ENCODE measurements at regions not wholly inside any gene's neighbourhood (a gene's known extent, or its start where the extent isn't known, plus 50 kb on each side); places are given as distances from the start of the nearest gene placed in this dataset.
A peak's percentile ranks its signal among the peaks of the same experiment; 100 is the strongest.

DNA sequence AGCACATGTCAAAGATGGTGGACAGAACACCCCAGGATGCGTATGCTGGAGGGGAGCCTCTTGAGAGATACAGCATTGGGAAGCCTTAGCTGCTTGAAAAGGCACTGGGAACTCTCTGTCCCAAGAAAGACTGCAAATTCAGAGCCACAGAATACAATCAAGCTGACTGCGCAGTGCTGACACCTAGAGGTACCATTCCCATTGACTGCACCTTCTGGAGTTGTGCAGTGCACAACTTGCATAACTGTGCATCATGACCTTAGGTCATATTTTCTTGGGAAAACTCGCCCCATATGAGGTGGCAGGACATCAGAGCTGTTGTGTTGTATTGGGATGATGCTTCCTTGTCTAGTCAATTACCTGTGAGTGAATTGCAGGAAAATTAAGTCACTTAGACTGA, 646.5 kb upstream of the NOX3 start:
- TF ChIP-seq, protein P1, sequence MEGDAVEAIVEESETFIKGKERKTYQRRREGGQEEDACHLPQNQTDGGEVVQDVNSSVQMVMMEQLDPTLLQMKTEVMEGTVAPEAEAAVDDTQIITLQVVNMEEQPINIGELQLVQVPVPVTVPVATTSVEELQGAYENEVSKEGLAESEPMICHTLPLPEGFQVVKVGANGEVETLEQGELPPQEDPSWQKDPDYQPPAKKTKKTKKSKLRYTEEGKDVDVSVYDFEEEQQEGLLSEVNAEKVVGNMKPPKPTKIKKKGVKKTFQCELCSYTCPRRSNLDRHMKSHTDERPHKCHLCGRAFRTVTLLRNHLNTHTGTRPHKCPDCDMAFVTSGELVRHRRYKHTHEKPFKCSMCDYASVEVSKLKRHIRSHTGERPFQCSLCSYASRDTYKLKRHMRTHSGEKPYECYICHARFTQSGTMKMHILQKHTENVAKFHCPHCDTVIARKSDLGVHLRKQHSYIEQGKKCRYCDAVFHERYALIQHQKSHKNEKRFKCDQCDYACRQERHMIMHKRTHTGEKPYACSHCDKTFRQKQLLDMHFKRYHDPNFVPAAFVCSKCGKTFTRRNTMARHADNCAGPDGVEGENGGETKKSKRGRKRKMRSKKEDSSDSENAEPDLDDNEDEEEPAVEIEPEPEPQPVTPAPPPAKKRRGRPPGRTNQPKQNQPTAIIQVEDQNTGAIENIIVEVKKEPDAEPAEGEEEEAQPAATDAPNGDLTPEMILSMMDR (IDR thresholded peaks at IDR 0.05; ENCODE audit: low read depth, low read length, missing control alignments), result peak; percentile 45
- H3K27ac ChIP-seq, result no peak overlapping the region
- in situ Hi-C loops (cut with HindIII; ENCODE audit: low pct_ligation_motif_present, low sequenced_read_pairs), result no loop called here
- DNase-seq, result peak; percentile 8
- H3K36me3 ChIP-seq (replicated peaks), result no peaks in the 10 kb centered on the region
- H3K4me3 ChIP-seq (ENCODE audit: low read depth, low read length), result no peak overlapping the region
- H3K27me3 ChIP-seq (replicated peaks), result no peaks in the 10 kb centered on the region

DNA sequence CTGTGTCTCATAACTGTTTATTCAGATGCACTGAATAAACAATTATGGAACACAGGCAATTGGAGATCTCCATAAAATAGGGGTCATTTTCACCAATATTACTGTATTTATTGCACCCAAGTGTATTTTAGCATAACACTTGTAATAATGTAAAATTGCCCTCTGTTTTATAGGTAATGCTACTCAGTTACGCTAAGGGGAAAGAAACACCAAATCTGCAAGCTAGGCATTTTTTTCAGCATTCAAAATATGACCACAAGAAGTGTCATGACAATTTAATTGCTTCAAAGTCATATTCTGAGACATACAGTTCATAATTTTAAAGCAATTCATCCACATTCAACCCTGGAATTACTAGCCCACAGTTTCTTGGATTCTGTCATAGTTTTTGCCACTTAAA, 643.2 kb upstream of the NOX3 start:
- in situ Hi-C loops (cut with HindIII; ENCODE audit: low pct_ligation_motif_present, low sequenced_read_pairs), result no loop called here
- H3K36me3 ChIP-seq (replicated peaks), result no peaks in the 10 kb centered on the region
- no peak overlapping the region for H3K4me3 ChIP-seq (ENCODE audit: low read depth, low read length)
- TF ChIP-seq, protein P1 (IDR thresholded peaks at IDR 0.05; ENCODE audit: low read depth, low read length, missing control alignments), result no peak
- no peak overlapping the region for H3K27ac ChIP-seq
- H3K27me3 ChIP-seq (replicated peaks), result no peaks in the 10 kb centered on the region
- DNase-seq, result no peak

DNA sequence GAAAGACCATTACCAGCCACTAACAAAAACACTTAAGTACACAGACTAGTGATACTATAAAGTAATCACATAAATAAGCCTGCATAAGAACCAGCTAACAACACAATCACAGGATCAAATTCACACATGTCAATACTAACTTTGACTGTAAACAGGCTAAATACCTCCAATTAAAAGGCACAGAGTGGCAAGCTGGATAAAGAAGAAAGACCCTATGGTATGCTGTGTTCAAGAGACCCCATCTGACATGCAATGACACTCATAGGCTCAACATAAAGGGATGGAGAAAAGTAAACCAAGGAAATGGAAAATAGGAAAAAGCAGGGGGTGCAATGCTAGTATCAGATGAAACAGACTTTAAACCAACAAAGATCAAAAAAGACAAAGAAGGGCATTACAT, 631.8 kb upstream of the NOX3 start:
- in situ Hi-C loops (cut with HindIII; ENCODE audit: low pct_ligation_motif_present, low sequenced_read_pairs), result no loop called here
- TF ChIP-seq, protein P1 (IDR thresholded peaks at IDR 0.05; ENCODE audit: low read depth, low read length, missing control alignments), result no peak
- Histone ChIP-seq H3K36me3 (replicated peaks) (no peaks in the 10 kb centered on the region), H3K27ac (no peak overlapping the region), H3K4me3 (ENCODE audit: low read depth, low read length) (no peak overlapping the region), H3K27me3 (replicated peaks) (no peaks in the 10 kb centered on the region)
- DNase-seq, result no peak

DNA sequence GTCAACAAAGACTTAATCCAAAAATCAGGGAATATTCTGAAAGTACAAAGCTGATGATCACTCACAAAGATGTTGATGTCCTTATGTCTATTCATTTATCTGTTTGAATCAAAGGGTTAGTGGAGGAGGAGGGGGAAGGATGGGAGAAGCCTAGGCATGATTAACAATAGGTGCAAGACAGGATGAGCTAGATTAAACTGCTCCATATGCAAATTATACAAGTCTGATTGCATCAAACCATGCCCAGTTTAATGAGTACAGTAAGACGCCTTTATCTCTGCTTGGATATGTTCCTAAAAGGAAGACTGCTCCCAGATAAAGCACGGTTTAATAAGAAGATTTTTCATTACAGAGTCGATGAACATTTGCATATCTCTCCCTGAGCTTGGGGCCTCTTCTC, 626.4 kb upstream of the NOX3 start:
- no peaks in the 10 kb centered on the region for H3K27me3 ChIP-seq (replicated peaks)
- no peak overlapping the region for H3K27ac ChIP-seq

DNA sequence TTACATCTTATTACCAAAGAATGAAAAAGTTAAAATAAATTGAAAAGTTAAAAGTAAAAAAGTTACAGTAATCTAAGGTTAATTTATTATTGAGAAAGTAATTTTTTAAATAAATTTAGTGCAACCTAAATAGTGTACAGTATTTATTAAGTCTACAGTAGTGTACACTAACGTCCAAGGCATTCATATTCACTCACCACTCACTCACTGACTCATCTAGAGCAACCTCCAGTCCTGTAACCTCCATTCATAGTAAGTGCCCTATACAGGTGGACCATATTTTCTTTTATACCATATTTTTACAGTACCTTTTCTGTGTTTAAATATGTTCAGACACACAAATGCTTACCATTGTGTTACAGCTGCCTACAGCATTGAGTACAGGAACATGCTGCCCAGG, 624.7 kb upstream of the NOX3 start:
- H3K27ac ChIP-seq, result no peak overlapping the region
- H3K27me3 ChIP-seq (replicated peaks), result no peaks in the 10 kb centered on the region
- H3K4me3 ChIP-seq (ENCODE audit: low read depth, low read length), result no peak overlapping the region
- TF ChIP-seq, protein P1 (IDR thresholded peaks at IDR 0.05; ENCODE audit: low read depth, low read length, missing control alignments), result no peak
- H3K36me3 ChIP-seq (replicated peaks), result no peaks in the 10 kb centered on the region
- DNase-seq, result no peak
- in situ Hi-C loops (cut with HindIII; ENCODE audit: low pct_ligation_motif_present, low sequenced_read_pairs), result no loop called here

More for the DNA sequence above, 626.4 kb upstream of the NOX3 start:
- Histone ChIP-seq H3K36me3 (replicated peaks) (no peaks in the 10 kb centered on the region), H3K4me3 (ENCODE audit: low read depth, low read length) (no peak overlapping the region)
- TF ChIP-seq, protein P1 (IDR thresholded peaks at IDR 0.05; ENCODE audit: low read depth, low read length, missing control alignments), result no peak
- in situ Hi-C loops (cut with HindIII; ENCODE audit: low pct_ligation_motif_present, low sequenced_read_pairs), result no loop called here
- no peak for DNase-seq

DNA sequence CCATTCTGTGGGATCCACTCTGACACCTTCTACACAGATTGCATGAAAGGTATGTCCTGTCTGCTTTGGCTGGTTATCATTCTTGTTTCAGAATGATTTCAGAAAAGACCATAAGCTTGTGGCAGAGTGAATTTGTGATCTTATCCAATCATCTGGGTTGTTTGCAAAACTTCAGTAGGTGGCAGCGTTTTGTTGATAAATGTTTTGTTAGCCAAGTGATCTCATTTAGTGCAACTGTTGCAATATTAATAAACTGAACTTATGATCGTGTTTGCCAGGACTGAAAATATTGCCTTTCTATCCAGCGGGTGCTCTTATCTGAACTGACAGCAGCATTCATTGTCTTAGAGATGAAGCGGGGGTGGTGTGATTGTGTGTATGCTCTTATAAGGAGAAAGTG, 613.2 kb upstream of the NOX3 start:
- H3K27ac ChIP-seq, result no peak overlapping the region
- H3K36me3 ChIP-seq (replicated peaks), result no peaks in the 10 kb centered on the region
- H3K4me3 ChIP-seq (ENCODE audit: low read depth, low read length), result no peak overlapping the region
- TF ChIP-seq, protein P1 (IDR thresholded peaks at IDR 0.05; ENCODE audit: low read depth, low read length, missing control alignments), result no peak
- in situ Hi-C loops (cut with HindIII; ENCODE audit: low pct_ligation_motif_present, low sequenced_read_pairs), result no loop called here
- H3K27me3 ChIP-seq (replicated peaks), result no peaks in the 10 kb centered on the region
- no peak for DNase-seq
